Sigmoid colon (tissue), 4 donors: ENCODE measurements at regions not wholly inside any gene's neighbourhood (a gene's known extent, or its start where the extent isn't known, plus 50 kb on each side); places are given as distances from the start of the nearest gene placed in this dataset.

Experiments
- CTCF ChIP-seq, 4 experiments: fragments of 450-650 bp in 3 of 4; fragments of 200-600 bp in 1 of 4; IDR thresholded peaks; one replicate each; pipeline ENCODE4 v1.5.1; 2016 to 2019; ENCODE audit warnings: antibody characterized with exemption in 4 of 4, mild to moderate bottlenecking in 3 of 4, moderate library complexity in 2 of 4
- EP300 ChIP-seq, 4 donors: sonication (generic); formaldehyde crosslinking; IDR thresholded peaks; one replicate each; pipeline ENCODE4 v1.6.1; 2017; ENCODE audit warnings: antibody characterized with exemption in 4 of 4
- POLR2A ChIP-seq, 2 donors: fragments of 450-650 bp; IDR thresholded peaks; one replicate each; pipeline ENCODE4 v1.6.1; 2016; ENCODE audit warnings: antibody characterized with exemption in 2 of 2, mild to moderate bottlenecking in 2 of 2, moderate library complexity in 2 of 2

GRCh38 chr1:172978595-172978994, 72.1 kb downstream of the TNFSF18 start:
- no peak for TF ChIP-seq CTCF (IDR thresholded peaks at IDR 0.05)
- TF ChIP-seq POLR2A (IDR thresholded peaks at IDR 0.05): no peak
- TF ChIP-seq EP300 (IDR thresholded peaks at IDR 0.05): no peak
